ENCODE measurements at regions not wholly inside any gene's neighbourhood (a gene's known extent, or its start where the extent isn't known, plus 50 kb on each side); places are given as distances from the start of the nearest gene placed in this dataset.

- TF ChIP-seq POLR2AphosphoS5 (IDR thresholded peaks at IDR 0.05; ENCODE audit: insufficient read depth in 1 of 2, low read depth in 1 of 2) (no peak), POLR2A (IDR thresholded peaks at IDR 0.05) (no peak)
- TF ChIP-seq, protein P1, sequence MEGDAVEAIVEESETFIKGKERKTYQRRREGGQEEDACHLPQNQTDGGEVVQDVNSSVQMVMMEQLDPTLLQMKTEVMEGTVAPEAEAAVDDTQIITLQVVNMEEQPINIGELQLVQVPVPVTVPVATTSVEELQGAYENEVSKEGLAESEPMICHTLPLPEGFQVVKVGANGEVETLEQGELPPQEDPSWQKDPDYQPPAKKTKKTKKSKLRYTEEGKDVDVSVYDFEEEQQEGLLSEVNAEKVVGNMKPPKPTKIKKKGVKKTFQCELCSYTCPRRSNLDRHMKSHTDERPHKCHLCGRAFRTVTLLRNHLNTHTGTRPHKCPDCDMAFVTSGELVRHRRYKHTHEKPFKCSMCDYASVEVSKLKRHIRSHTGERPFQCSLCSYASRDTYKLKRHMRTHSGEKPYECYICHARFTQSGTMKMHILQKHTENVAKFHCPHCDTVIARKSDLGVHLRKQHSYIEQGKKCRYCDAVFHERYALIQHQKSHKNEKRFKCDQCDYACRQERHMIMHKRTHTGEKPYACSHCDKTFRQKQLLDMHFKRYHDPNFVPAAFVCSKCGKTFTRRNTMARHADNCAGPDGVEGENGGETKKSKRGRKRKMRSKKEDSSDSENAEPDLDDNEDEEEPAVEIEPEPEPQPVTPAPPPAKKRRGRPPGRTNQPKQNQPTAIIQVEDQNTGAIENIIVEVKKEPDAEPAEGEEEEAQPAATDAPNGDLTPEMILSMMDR (IDR thresholded peaks at IDR 0.05), result no peak
Measured at GRCh38 chr7:8818406-8818805, 385.0 kb downstream of the NXPH1 start.
